OCI-LY3 (cell line): ENCODE measurements at regions not wholly inside any gene's neighbourhood (a gene's known extent, or its start where the extent isn't known, plus 50 kb on each side); places are given as distances from the start of the nearest gene placed in this dataset.

ENCODE experiments used
- CTCF ChIP-seq: fragments of 200-600, 300-600 bp; sonication (generic); IDR thresholded peaks from 2 replicates; pipeline ENCODE4 v1.5.1; 2014; ENCODE audit warnings: antibody characterized with exemption, low read length, low read depth
- EZH2phosphoT487 ChIP-seq: fragments of 200-600 bp; shearing (Covaris generic); IDR thresholded peaks from 2 replicates; pipeline ENCODE4 v1.6.1; 2018; ENCODE audit warnings: antibody characterized with exemption, mixed run types, low read depth

- TF ChIP-seq CTCF (no peak), EZH2phosphoT487 (no peak)
Observed at GRCh38 chr14:104425171-104425681, 154.3 kb upstream of the C14orf180 start.
